GM12891 (cell line): ENCODE measurements at regions not wholly inside any gene's neighbourhood (a gene's known extent, or its start where the extent isn't known, plus 50 kb on each side); places are given as distances from the start of the nearest gene placed in this dataset.

Source experiments
- DNase-seq: peaks from one replicate; pipeline ENCODE4 v3.0.0; 2011; ENCODE audit warnings: low spot score; ENCODE audit not compliant: insufficient read length
- FAIRE-seq: peaks from 2 replicates; lab custom pipeline; 2011; peaks lifted over from hg19 to GRCh38; lab: Jason Lieb, UNC
- PAX5 ChIP-seq: IDR thresholded peaks from 2 replicates; pipeline ENCODE4 v1.6.1; 2011; ENCODE audit warnings: low read length, moderate library complexity, mild to moderate bottlenecking; ENCODE audit not compliant: insufficient read depth, severe bottlenecking
- POLR2A ChIP-seq: IDR thresholded peaks from 2 replicates; pipeline ENCODE4 v1.6.1; 2011; ENCODE audit warnings: low read depth, low read length, control low read depth
- POLR2AphosphoS5 ChIP-seq: IDR thresholded peaks from 2 replicates; pipeline ENCODE4 v1.6.1; 2011; ENCODE audit warnings: low read depth, low read length, control low read depth
- POU2F2 ChIP-seq: IDR thresholded peaks from 2 replicates; pipeline ENCODE4 v1.6.1; 2011; ENCODE audit warnings: low read depth, mild to moderate bottlenecking, control low read depth, low read length, moderate library complexity
- SPI1 ChIP-seq: IDR thresholded peaks from 2 replicates; pipeline ENCODE4 v1.6.1; 2011; ENCODE audit warnings: low read depth, low read length, control low read depth
- TAF1 ChIP-seq: IDR thresholded peaks from 2 replicates; pipeline ENCODE4 v1.6.1; 2011; ENCODE audit warnings: low read depth, low read length, control low read depth

DNA sequence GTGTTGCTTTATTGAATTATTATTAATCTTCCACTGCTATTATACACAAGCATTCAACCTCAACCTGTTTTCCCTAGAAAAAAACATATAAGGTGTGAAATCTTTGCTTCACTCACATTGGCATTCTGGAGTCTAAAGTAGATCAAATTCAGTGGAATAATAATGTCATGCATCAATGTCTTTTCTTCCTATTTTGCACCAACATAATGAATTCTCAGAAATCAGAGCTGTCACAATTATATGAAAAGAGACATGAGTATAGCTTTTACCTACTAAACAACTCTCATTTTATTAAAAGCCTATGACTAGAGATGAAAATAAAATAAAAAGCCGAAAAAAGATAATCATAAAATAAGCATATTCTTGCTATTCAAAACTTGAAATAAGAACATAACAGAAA, 96.3 kb upstream of the QRFPR start:
- no peak for FAIRE-seq
- DNase-seq: no peak
- TF ChIP-seq POLR2A (no peak), SPI1 (no peak)

- no peak for DNase-seq
- TF ChIP-seq POLR2A (no peak), SPI1 (no peak), PAX5 (no peak), POU2F2 (no peak), POLR2AphosphoS5 (no peak), TAF1 (no peak)
- FAIRE-seq: no peak
Observed at GRCh38 chr4:121472937-121473721, 92.3 kb upstream of the QRFPR start.

- DNase-seq (no peak), FAIRE-seq (no peak)
- TF ChIP-seq POU2F2: no peak
- TF ChIP-seq POLR2A: no peak
- TF ChIP-seq SPI1: no peak
- TF ChIP-seq PAX5: no peak
- no peak for TF ChIP-seq TAF1
- no peak for TF ChIP-seq POLR2AphosphoS5
Observed at GRCh38 chr4:121464854-121465253, 84.0 kb upstream of the QRFPR start.

- DNase-seq: peak; percentile 5
- FAIRE-seq: peak; percentile 84
- TF ChIP-seq POU2F2 (no peak), POLR2AphosphoS5 (no peak), POLR2A (no peak), SPI1 (peak; percentile 91), PAX5 (no peak), TAF1 (no peak)
Observed at GRCh38 chr4:121462660-121463261, 81.9 kb upstream of the QRFPR start.

DNA sequence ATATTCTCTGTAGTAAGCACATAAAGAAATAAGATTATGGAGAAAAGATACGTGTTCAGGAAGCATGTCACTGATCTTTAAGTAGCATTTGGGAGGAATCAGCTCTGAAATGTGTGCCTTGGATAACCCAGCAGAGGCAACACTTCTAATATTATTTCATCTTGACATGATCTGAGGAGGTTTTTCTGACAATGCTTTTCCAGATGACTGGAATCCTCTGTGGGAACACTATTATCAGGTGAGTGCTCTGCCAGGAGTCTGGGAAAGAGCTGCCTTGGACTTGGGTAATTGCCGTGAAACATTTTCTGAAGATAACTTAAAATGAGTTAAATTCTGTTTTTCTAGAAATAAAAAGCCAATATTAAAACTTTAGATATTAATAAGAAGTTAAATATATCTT, 78.2 kb upstream of the QRFPR start:
- no peak for DNase-seq
- FAIRE-seq: no peak
- no peak for TF ChIP-seq POLR2AphosphoS5
- TF ChIP-seq TAF1: no peak
- TF ChIP-seq SPI1: no peak
- TF ChIP-seq POLR2A: no peak
- TF ChIP-seq POU2F2: no peak
- TF ChIP-seq PAX5: no peak

DNA sequence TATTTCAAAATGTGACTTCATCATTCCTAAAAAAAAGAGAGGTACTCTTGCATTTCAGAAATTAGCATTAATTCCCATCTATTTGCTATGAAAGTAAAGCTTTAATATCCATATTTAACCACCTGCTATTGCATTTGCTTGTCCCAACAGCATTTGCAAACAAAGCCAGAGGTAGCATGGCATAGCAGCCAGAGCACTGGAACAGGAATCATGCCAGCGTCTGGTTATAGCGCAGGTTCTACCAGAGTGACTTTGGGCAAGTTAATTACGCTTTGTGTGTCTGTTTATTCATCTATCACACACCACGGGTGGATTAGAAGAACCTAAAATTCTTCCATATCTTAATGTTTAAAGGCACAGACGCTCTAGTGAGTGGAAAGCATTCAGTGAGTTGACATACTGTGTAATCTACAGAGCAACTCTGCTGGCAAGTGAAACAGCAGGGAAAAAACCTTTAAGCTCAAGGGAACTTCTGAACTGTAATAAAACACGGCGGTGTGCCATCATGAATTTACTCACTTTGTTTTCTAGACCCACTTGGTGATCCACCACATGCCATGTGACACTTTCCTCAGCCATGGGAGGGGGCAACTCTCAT, 76.6 kb upstream of the QRFPR start:
- DNase-seq (no peak), FAIRE-seq (no peak)
- no peak for TF ChIP-seq PAX5

DNA sequence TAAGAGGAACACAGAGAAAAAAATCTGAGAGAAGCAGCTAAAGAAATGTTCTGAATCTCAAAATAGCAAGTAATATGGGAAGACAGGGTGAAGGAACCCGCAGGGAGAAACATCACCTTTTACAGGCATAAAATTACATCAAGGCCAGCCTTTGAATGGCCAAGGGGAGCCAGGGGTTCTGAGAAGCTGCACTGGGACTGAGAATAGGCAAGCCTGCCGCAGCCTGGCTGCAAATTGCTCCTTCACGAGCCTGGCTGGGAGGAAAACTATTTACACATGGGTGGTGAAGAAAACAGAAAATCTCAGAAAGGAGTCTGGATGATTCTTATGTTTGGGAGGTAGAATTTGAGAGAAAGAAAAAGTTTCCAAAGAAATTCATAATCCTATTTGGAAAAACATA, 74.5 kb upstream of the QRFPR start:
- FAIRE-seq (no peak), DNase-seq (no peak)
- no peak for TF ChIP-seq POU2F2
- TF ChIP-seq PAX5: no peak
- TF ChIP-seq SPI1: no peak
- no peak for TF ChIP-seq TAF1
- no peak for TF ChIP-seq POLR2A
- TF ChIP-seq POLR2AphosphoS5: no peak

DNA sequence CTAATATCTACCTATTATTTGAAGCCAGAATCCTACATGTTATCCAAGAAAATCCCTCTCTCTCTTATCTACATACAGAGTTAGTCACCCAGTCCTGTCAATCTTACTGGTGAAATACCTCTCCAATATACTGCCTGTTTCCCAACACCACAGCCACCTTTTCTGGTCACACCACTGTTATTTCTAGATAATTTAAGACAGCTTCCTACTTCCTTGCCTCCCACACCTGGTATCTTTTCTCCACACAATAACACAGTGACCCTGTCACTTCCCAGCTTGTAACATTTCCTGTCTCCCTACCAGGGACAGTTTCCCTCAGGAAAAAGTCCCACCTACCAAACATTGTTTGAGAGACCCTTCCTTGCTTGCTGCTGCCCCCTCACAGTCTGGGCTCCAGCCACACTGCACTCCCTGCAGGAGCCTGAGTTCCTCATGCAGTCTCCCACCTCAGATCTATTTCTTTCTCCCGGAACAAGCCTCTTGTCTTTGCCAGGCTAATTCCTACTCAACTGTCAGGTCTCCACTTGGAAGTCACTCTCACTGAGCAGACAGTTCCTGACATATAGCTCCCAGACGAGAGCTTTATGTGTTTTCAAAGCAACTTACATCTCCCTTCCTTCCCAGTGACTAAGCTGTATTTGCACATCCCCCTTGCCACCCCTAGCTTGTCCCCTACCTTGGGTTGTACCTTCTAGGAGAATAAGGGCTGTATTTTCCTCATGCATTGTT, 73.6 kb upstream of the QRFPR start:
- FAIRE-seq: no peak
- no peak for DNase-seq
- TF ChIP-seq POLR2AphosphoS5 (no peak), POLR2A (no peak), SPI1 (no peak), POU2F2 (no peak)

- DNase-seq (no peak), FAIRE-seq (no peak)
- no peak for TF ChIP-seq POU2F2
- no peak for TF ChIP-seq PAX5
- no peak for TF ChIP-seq TAF1
- no peak for TF ChIP-seq POLR2A
- no peak for TF ChIP-seq POLR2AphosphoS5
Observed at GRCh38 chr4:121451310-121451709, 70.5 kb upstream of the QRFPR start.

DNA sequence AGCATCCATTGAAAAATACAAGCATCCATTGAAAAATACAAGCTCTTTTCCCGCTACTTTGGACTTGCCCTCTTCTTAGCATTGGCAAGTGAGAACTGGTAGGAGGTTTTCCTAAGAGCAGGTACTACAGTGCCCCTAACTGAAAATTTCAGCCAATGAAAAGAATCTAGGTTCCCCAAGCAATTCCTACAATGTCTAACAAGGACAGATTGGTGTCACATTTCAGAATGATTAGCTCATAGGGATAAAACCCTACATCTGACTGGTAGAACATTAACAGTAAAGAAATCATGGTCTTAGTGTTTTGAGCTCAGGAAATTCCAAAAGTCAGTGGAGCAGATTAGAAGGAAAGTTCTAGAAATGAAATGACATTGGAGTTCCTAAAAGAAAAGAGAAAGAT, 68.6 kb upstream of the QRFPR start:
- DNase-seq (no peak), FAIRE-seq (no peak)
- no peak for TF ChIP-seq TAF1
- no peak for TF ChIP-seq POLR2A
